H1 (cell line): ENCODE measurements at regions not wholly inside any gene's neighbourhood (a gene's known extent, or its start where the extent isn't known, plus 50 kb on each side); places are given as distances from the start of the nearest gene placed in this dataset.

Experiments
- CTCF ChIA-PET: fragments of 300-600 bp; sonication (Branson Sonifier 250); formaldehyde crosslinking; loops from one replicate; lab custom pipeline; 2021; ENCODE audit not compliant: partially characterized antibody; lab: Charles Lee
- POLR2A ChIA-PET: fragments of 300-600 bp; sonication (Branson Sonifier 250); formaldehyde crosslinking; loops from one replicate; lab custom pipeline; 2021; ENCODE audit warnings: inconsistent platforms; ENCODE audit not compliant: partially characterized antibody; lab: Charles Lee
- DNase-seq, 2 experiments: peaks; one replicate each; pipeline versions ENCODE4 v3.0.0 to v3.0.0-alpha.2; 2010 to 2022; ENCODE audit warnings: low spot score in 2 of 2, low read depth in 1 of 2, mixed read lengths in 1 of 2
- FAIRE-seq: peaks from 2 replicates; lab custom pipeline; 2011; peaks lifted over from hg19 to GRCh38; lab: Jason Lieb, UNC
- H2AFZ ChIP-seq: 2 replicates; pipeline ENCODE4 v1.8.1; 2012; ENCODE audit warnings: low read length, inconsistent platforms
- H2AK5ac ChIP-seq: 2 replicates; pipeline ENCODE4 v1.6.1; 2013; ENCODE audit warnings: low read depth, low read length
- H2BK120ac ChIP-seq: replicated peaks from 2 replicates; pipeline ENCODE3; 2013; ENCODE audit warnings: low read depth, low read length, inconsistent platforms
- H2BK12ac ChIP-seq: 2 replicates; pipeline ENCODE4 v1.6.1; 2013; ENCODE audit warnings: low read depth, low read length
- H2BK15ac ChIP-seq: 2 replicates; pipeline ENCODE4 v1.6.1; 2013; ENCODE audit warnings: low read length
- H2BK20ac ChIP-seq: 2 replicates; pipeline ENCODE4 v1.6.1; 2013; ENCODE audit warnings: low read length
- H2BK5ac ChIP-seq: 2 replicates; pipeline ENCODE4 v1.6.1; 2013; ENCODE audit warnings: low read depth, low read length
- H3K14ac ChIP-seq: 2 replicates; pipeline ENCODE4 v1.6.1; 2013; ENCODE audit warnings: inconsistent platforms; ENCODE audit not compliant: insufficient read length
- H3K18ac ChIP-seq: 2 replicates; pipeline ENCODE4 v1.6.1; 2013; ENCODE audit warnings: low read length; ENCODE audit errors: extremely low read depth
- H3K23ac ChIP-seq: 2 replicates; pipeline ENCODE4 v1.6.1; 2013; ENCODE audit warnings: inconsistent platforms; ENCODE audit not compliant: insufficient read length
- H3K23me2 ChIP-seq: 2 replicates; pipeline ENCODE4 v1.6.1; 2013; ENCODE audit warnings: low read depth, low read length
- H3K27ac ChIP-seq: 2 replicates; pipeline ENCODE4 v1.6.1; 2011; ENCODE audit warnings: low read depth, low read length, inconsistent platforms
- H3K27me3 ChIP-seq, 4 experiments: replicated peaks in 1 of 4; 1 replicate in 1 of 4; 2 replicates in 3 of 4; pipeline versions ENCODE4 v1.6.1 to v1.8.1; 2011 to 2013; ENCODE audit warnings: low read length in 3 of 4, mild to moderate bottlenecking in 3 of 4, inconsistent platforms in 2 of 4, mixed read lengths in 2 of 4, moderate library complexity in 1 of 4; ENCODE audit not compliant: control insufficient read depth in 3 of 4, insufficient read depth in 3 of 4; ENCODE audit errors: extremely low read depth in 1 of 4
- H3K36me3 ChIP-seq, 4 experiments: 2 replicates each; pipeline versions ENCODE4 v1.6.1 to v1.8.1; 2011 to 2013; ENCODE audit warnings: mild to moderate bottlenecking in 4 of 4, low read length in 3 of 4, moderate library complexity in 2 of 4, control low read depth in 1 of 4, inconsistent platforms in 1 of 4; ENCODE audit not compliant: insufficient read depth in 4 of 4, control insufficient read depth in 2 of 4
- H3K4ac ChIP-seq: replicated peaks from 2 replicates; pipeline ENCODE3; 2013; ENCODE audit warnings: low read length, low read depth, mixed read lengths, inconsistent platforms; ENCODE audit not compliant: insufficient read length
- H3K4me1 ChIP-seq, 4 experiments: replicated peaks in 1 of 4; 1 replicate in 1 of 4; 2 replicates in 3 of 4; pipeline versions ENCODE4 v1.6.1 to v1.8.1; 2011 to 2013; ENCODE audit warnings: low read length in 3 of 4, inconsistent platforms in 2 of 4, mixed read lengths in 1 of 4; ENCODE audit not compliant: insufficient read depth in 4 of 4, control insufficient read depth in 3 of 4
- H3K4me2 ChIP-seq, 2 experiments: 2 replicates each; pipeline versions ENCODE4 v1.6.1 to v1.8.1; 2011 to 2013; ENCODE audit warnings: low read depth in 2 of 2, low read length in 2 of 2, control low read depth in 1 of 2, inconsistent platforms in 1 of 2, mild to moderate bottlenecking in 1 of 2; ENCODE audit not compliant: insufficient read depth in 1 of 2
- H3K4me3 ChIP-seq, 4 experiments: fragments of 200-600, 300-600 bp in 1 of 4; sonication (generic), shearing (Covaris generic), sonication (Bioruptor Twin) in 1 of 4; 2 replicates each; pipeline versions ENCODE4 v1.5.1 to v1.8.1; 2011 to 2016; ENCODE audit warnings: low read length in 4 of 4, low read depth in 3 of 4, control low read depth in 2 of 4, inconsistent platforms in 2 of 4, mild to moderate bottlenecking in 2 of 4, mixed read lengths in 1 of 4, moderate library complexity in 1 of 4; ENCODE audit not compliant: insufficient read depth in 2 of 4; ENCODE audit errors: extremely low read depth in 1 of 4
- H3K56ac ChIP-seq: replicated peaks from 2 replicates; pipeline ENCODE3; 2013; ENCODE audit warnings: low read depth, mild to moderate bottlenecking, mixed read lengths, low read length, inconsistent platforms; ENCODE audit not compliant: insufficient read length
- H3K79me1 ChIP-seq: 2 replicates; pipeline ENCODE4 v1.6.1; 2013; ENCODE audit warnings: low read depth, low read length, control low read depth
- H3K79me2 ChIP-seq, 2 experiments: 2 replicates each; pipeline versions ENCODE4 v1.6.1 to v1.8.1; 2012 to 2013; ENCODE audit warnings: low read length in 2 of 2, mild to moderate bottlenecking in 2 of 2, inconsistent platforms in 1 of 2; ENCODE audit not compliant: insufficient read depth in 2 of 2, control insufficient read depth in 1 of 2
- H3K9ac ChIP-seq, 4 experiments: replicated peaks in 1 of 4; 1 replicate in 1 of 4; 2 replicates in 3 of 4; pipeline versions ENCODE4 v1.6.1 to v1.8.1; 2011 to 2013; ENCODE audit warnings: low read depth in 3 of 4, low read length in 3 of 4, control low read depth in 2 of 4, mild to moderate bottlenecking in 2 of 4, moderate library complexity in 2 of 4, inconsistent platforms in 1 of 4; ENCODE audit errors: extremely low read depth in 1 of 4
- H3K9me3 ChIP-seq, 2 experiments: 2 replicates each; pipeline versions ENCODE4 v1.6.1 to v1.8.1; 2012 to 2013; ENCODE audit warnings: mild to moderate bottlenecking in 2 of 2, moderate library complexity in 2 of 2, control low read depth in 1 of 2, inconsistent platforms in 1 of 2, low read depth in 1 of 2, low read length in 1 of 2, mixed read lengths in 1 of 2; ENCODE audit not compliant: insufficient read depth in 2 of 2
- H4K20me1 ChIP-seq, 2 experiments: replicated peaks in 1 of 2; 2 replicates each; pipeline versions ENCODE3 to v1.8.1; 2011 to 2013; ENCODE audit warnings: inconsistent platforms in 2 of 2, low read length in 2 of 2, mild to moderate bottlenecking in 1 of 2; ENCODE audit not compliant: insufficient read depth in 2 of 2, control insufficient read depth in 1 of 2
- H4K5ac ChIP-seq: 2 replicates; pipeline ENCODE4 v1.6.1; 2013; ENCODE audit warnings: low read length, low read depth, mixed read lengths, inconsistent platforms; ENCODE audit not compliant: insufficient read length
- H4K8ac ChIP-seq: 2 replicates; pipeline ENCODE4 v1.8.0; 2013; ENCODE audit warnings: mild to moderate bottlenecking, moderate library complexity, low read length, inconsistent platforms; ENCODE audit not compliant: insufficient read depth; ENCODE audit errors: extremely low read depth
- H4K91ac ChIP-seq: replicated peaks from 2 replicates; pipeline ENCODE3; 2013; ENCODE audit warnings: low read length, mixed read lengths, inconsistent platforms; ENCODE audit not compliant: insufficient read length
- CREB1 ChIP-seq: IDR thresholded peaks from 2 replicates; pipeline ENCODE4 v1.6.1; 2012; ENCODE audit warnings: inconsistent platforms
- GABPA ChIP-seq: IDR thresholded peaks from 2 replicates; pipeline ENCODE4 v1.6.1; 2011; ENCODE audit warnings: mild to moderate bottlenecking, low read length, moderate library complexity, borderline replicate concordance; ENCODE audit not compliant: insufficient read depth
- NRF1 ChIP-seq: IDR thresholded peaks from 2 replicates; pipeline ENCODE4 v1.6.1; 2011; ENCODE audit warnings: mild to moderate bottlenecking, low read depth, low read length, improper control_type of control experiment
- RXRA ChIP-seq: IDR thresholded peaks from 2 replicates; pipeline ENCODE4 v1.6.1; 2011; ENCODE audit warnings: low read depth, mild to moderate bottlenecking, low read length, moderate library complexity; ENCODE audit not compliant: insufficient read depth
- SIN3A ChIP-seq, 2 experiments: IDR thresholded peaks in 1 of 2; conservative IDR thresholded peaks in 1 of 2; 2 replicates each; pipeline ENCODE4 v1.6.1; 2011 to 2012; ENCODE audit warnings: low read length in 2 of 2, improper control_type of control experiment in 1 of 2, low read depth in 1 of 2, mild to moderate bottlenecking in 1 of 2
- TAF1 ChIP-seq: IDR thresholded peaks from 2 replicates; pipeline ENCODE4 v1.6.1; 2011; ENCODE audit warnings: mild to moderate bottlenecking, low read depth, low read length
- TEAD4 ChIP-seq: IDR thresholded peaks from 2 replicates; pipeline ENCODE4 v1.6.1; 2012; ENCODE audit warnings: low read depth, low read length, inconsistent platforms, mixed read lengths
- WGBS, 2 experiments: shearing (Covaris generic) in 1 of 2; methylation state at CpG; one replicate each; pipeline versions ENCODE4 v1.1.6 to v1.1.7; 2013 to 2015; ENCODE audit warnings: low lambda C conversion rate in 2 of 2, mixed read lengths in 2 of 2, inconsistent platforms in 1 of 2, low coverage in 1 of 2, missing lambda C conversion rate in 1 of 2; ENCODE audit not compliant: insufficient replicate concordance in 2 of 2, insufficient coverage in 1 of 2, insufficient read length in 1 of 2; ENCODE audit errors: extremely low coverage in 1 of 2, missing lambda C conversion rate in 1 of 2; 5-methylcytosine and 5-hydroxymethylcytosine counted together

DNA sequence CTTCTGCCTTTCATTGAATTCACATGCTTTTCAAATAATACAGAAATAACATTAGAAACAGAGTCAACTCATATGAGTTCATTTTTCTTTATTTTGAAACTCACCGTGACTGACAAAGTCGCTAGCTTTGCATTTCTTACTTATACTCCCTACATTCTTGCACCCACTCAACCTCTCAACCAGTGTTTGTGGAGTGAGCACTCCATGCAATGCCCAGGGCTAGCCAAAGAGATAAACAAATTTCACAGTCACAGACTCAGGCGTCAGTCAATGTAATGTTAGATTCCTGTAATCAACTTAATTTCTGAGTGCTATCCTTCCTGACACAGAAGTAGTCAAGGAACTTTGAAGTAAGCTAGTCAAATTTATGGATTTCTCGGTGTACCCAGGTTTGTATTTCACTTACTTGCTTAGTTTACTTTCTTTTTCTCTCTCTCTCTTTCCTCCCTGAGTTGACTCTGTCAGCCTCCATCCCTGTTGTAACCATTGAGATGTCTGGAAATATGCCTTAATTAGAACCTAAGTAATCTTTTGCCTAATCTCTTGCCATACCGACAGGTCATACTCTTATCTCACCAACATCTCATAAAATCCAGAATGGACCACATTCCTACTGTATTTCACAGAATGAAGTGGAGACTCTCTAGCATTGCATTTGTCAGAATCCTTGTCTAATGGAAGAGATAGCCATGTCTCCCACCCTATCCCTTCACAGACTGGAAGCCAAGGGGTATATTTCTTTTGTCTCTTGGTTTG is 413.0 kb downstream of the AEBP2 start:
- Histone ChIP-seq H2BK120ac (no peak overlapping the region), H3K9me3 (no peaks in the 10 kb centered on the region), H3K18ac (no peak overlapping the region), H2BK12ac (no peak overlapping the region), H2BK5ac (no peak overlapping the region), H3K23me2 (no peaks in the 10 kb centered on the region), H3K14ac (no peak overlapping the region), H2AFZ (no peak overlapping the region), H2BK15ac (no peak overlapping the region), H2BK20ac (no peak overlapping the region), H2AK5ac (no peak overlapping the region), H4K8ac (no peak overlapping the region), H3K4me2 (no peak overlapping the region), H3K27ac (no peak overlapping the region), H4K20me1 (no peaks in the 10 kb centered on the region), H4K5ac (no peak overlapping the region), H3K27me3 (no peaks in the 10 kb centered on the region), H3K56ac (no peak overlapping the region), H3K79me2 (no peaks in the 10 kb centered on the region), H4K91ac (no peak overlapping the region), H3K23ac (no peak overlapping the region), H3K9ac (no peak overlapping the region), H3K4ac (no peak overlapping the region), H3K36me3 (no peaks in the 10 kb centered on the region), H3K4me1 (no peaks in the 10 kb centered on the region; a peak in 1 of 7 replicates), H3K4me3 (no peak overlapping the region), H3K79me1 (no peaks in the 10 kb centered on the region)
- ChIA-PET CTCF (interaction anchor here (0.6 kb wide), 1 partner anchor 357 kb away, joined by 4 read pairs; no protein-coding TSS in a partner anchor), POLR2A (no interaction called here)
- no peak for DNase-seq
- FAIRE-seq: no peak
- TF ChIP-seq GABPA: no peak
- TF ChIP-seq SIN3A (conservative IDR thresholded peaks at IDR 0.05 in 1 of 2, IDR thresholded peaks at IDR 0.05 in 1 of 2; ENCODE audit: low read depth in 1 of 2, low read length in 2 of 2): no peak
- TF ChIP-seq TEAD4: no peak
- TF ChIP-seq RXRA: no peak
- TF ChIP-seq NRF1: no peak
- no peak for TF ChIP-seq CREB1
- no peak for TF ChIP-seq TAF1
- WGBS, 2 experiments: 94% methylated on average over 5 of the region's 5 CpGs; no CpG with 5 or more reads in 1 of the 2 experiments
